Progenitor cell of endocrine pancreas (in vitro differentiated cells): ENCODE measurements at regions not wholly inside any gene's neighbourhood (a gene's known extent, or its start where the extent isn't known, plus 50 kb on each side); places are given as distances from the start of the nearest gene placed in this dataset.
A peak's percentile ranks its signal among the peaks of the same experiment; 100 is the strongest.

Source experiments
- DNase-seq: peaks from one replicate; pipeline ENCODE4 v3.0.0; 2021; ENCODE audit warnings: low spot score; ENCODE audit not compliant: unreplicated experiment
- H3K27ac Mint-ChIP-seq: 2 replicates; pipeline ENCODE4 v1.8.0; 2021; ENCODE audit warnings: mild to moderate bottlenecking, moderate library complexity, mixed read lengths
- H3K27me3 Mint-ChIP-seq: 2 replicates; pipeline ENCODE4 v1.8.0; 2021; ENCODE audit warnings: mixed read lengths
- H3K36me3 Mint-ChIP-seq: 2 replicates; pipeline ENCODE4 v1.8.0; 2022; ENCODE audit warnings: mixed read lengths; ENCODE audit not compliant: insufficient read depth
- H3K4me1 Mint-ChIP-seq: 2 replicates; pipeline ENCODE4 v1.8.0; 2021; ENCODE audit warnings: low read depth, mixed read lengths
- H3K4me3 Mint-ChIP-seq: 2 replicates; pipeline ENCODE4 v1.8.0; 2021; ENCODE audit warnings: low read depth, mild to moderate bottlenecking, moderate library complexity, mixed read lengths
- H3K9me3 Mint-ChIP-seq: 2 replicates; pipeline ENCODE4 v1.8.0; 2021; ENCODE audit warnings: low read depth, mixed read lengths
- CTCF ChIP-seq: fragments of 200-600 bp; sonication (generic); IDR thresholded peaks from one replicate; pipeline ENCODE4 v1.5.0; 2021; ENCODE audit warnings: antibody characterized with exemption, mild to moderate bottlenecking; ENCODE audit not compliant: unreplicated experiment

GRCh38 chr1:5485968-5486696 is 506.1 kb downstream of the NPHP4 start:
- no peak overlapping the region for H3K4me3 Mint-ChIP-seq
- no peak for DNase-seq
- H3K9me3 Mint-ChIP-seq, result no peaks in the 10 kb centered on the region
- peaks cover 9% of the 10 kb centered on the region for H3K4me1 Mint-ChIP-seq
- no peak for TF ChIP-seq CTCF
- H3K36me3 Mint-ChIP-seq, result no peaks in the 10 kb centered on the region
- peaks cover 36% of the 10 kb centered on the region for H3K27me3 Mint-ChIP-seq
- H3K27ac Mint-ChIP-seq, result peak overlapping the region; percentile 39

- Mint-ChIP-seq H3K27me3 (peaks cover 40% of the 10 kb centered on the region), H3K27ac (peak overlapping the region; percentile 39), H3K4me1 (peaks cover 9% of the 10 kb centered on the region), H3K36me3 (no peaks in the 10 kb centered on the region), H3K4me3 (no peak overlapping the region), H3K9me3 (no peaks in the 10 kb centered on the region)
- no peak for DNase-seq
- no peak for TF ChIP-seq CTCF
These were observed 506.8 kb downstream of the NPHP4 start for GRCh38 chr1:5485436-5485835.

GRCh38 chr1:5484451-5485165 is 507.6 kb downstream of the NPHP4 start:
- Mint-ChIP-seq H3K4me3 (no peak overlapping the region), H3K4me1 (peaks cover 9% of the 10 kb centered on the region), H3K9me3 (no peaks in the 10 kb centered on the region), H3K27me3 (peaks cover 46% of the 10 kb centered on the region), H3K36me3 (no peaks in the 10 kb centered on the region), H3K27ac (no peak overlapping the region)
- no peak for TF ChIP-seq CTCF
- DNase-seq, result no peak

- H3K4me1 Mint-ChIP-seq, result peaks cover 13% of the 10 kb centered on the region
- TF ChIP-seq CTCF, result peak; percentile 63
- H3K27ac Mint-ChIP-seq, result no peak overlapping the region
- peak; percentile 24 for DNase-seq
- H3K27me3 Mint-ChIP-seq, result peaks cover 56% of the 10 kb centered on the region
- no peak overlapping the region for H3K4me3 Mint-ChIP-seq
- H3K36me3 Mint-ChIP-seq, result no peaks in the 10 kb centered on the region
- H3K9me3 Mint-ChIP-seq, result no peaks in the 10 kb centered on the region
These were observed 510.3 kb downstream of the NPHP4 start for GRCh38 chr1:5481889-5482288.

GRCh38 chr1:5480906-5481305 is 511.3 kb downstream of the NPHP4 start:
- H3K27me3 Mint-ChIP-seq, result peaks cover 58% of the 10 kb centered on the region
- H3K9me3 Mint-ChIP-seq, result no peaks in the 10 kb centered on the region
- H3K4me3 Mint-ChIP-seq, result no peak overlapping the region
- TF ChIP-seq CTCF, result no peak
- no peak for DNase-seq
- no peaks in the 10 kb centered on the region for H3K36me3 Mint-ChIP-seq
- H3K27ac Mint-ChIP-seq, result no peak overlapping the region
- peaks cover 11% of the 10 kb centered on the region for H3K4me1 Mint-ChIP-seq
